LNCAP (cell line): ENCODE measurements at regions not wholly inside any gene's neighbourhood (a gene's known extent, or its start where the extent isn't known, plus 50 kb on each side); places are given as distances from the start of the nearest gene placed in this dataset.

ENCODE experiments used
- TF ChIP-seq, protein P1 (sequence below): fragments of 450-650 bp; IDR thresholded peaks from 2 replicates; pipeline ENCODE4 v1.5.1; 2017; ENCODE audit warnings: mild to moderate bottlenecking

DNA sequence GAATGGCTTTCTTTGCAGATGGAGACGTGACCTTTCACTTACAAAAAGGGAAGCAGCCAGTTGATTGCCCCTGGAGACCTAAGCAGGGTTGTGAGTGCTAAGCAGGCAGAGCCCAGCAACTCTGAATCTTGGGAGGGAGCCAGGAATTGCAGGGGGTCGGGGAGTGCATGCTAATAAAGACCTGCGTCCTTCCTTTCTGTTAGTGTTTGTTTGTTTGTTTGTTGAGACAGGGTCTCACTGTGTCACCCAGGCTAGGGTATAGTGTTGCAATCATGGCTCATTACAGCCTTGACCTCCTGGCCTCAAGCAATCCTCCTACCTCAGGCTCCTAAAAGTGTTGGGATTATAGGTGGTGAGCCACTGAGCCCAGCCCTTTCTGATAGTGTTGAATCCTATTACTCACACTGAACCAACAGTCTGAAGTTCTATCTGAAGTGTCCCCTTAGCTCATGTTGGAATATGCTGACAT, 137.4 kb downstream of the CEP135 start:
- TF ChIP-seq, protein P1, sequence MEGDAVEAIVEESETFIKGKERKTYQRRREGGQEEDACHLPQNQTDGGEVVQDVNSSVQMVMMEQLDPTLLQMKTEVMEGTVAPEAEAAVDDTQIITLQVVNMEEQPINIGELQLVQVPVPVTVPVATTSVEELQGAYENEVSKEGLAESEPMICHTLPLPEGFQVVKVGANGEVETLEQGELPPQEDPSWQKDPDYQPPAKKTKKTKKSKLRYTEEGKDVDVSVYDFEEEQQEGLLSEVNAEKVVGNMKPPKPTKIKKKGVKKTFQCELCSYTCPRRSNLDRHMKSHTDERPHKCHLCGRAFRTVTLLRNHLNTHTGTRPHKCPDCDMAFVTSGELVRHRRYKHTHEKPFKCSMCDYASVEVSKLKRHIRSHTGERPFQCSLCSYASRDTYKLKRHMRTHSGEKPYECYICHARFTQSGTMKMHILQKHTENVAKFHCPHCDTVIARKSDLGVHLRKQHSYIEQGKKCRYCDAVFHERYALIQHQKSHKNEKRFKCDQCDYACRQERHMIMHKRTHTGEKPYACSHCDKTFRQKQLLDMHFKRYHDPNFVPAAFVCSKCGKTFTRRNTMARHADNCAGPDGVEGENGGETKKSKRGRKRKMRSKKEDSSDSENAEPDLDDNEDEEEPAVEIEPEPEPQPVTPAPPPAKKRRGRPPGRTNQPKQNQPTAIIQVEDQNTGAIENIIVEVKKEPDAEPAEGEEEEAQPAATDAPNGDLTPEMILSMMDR, result no peak

DNA sequence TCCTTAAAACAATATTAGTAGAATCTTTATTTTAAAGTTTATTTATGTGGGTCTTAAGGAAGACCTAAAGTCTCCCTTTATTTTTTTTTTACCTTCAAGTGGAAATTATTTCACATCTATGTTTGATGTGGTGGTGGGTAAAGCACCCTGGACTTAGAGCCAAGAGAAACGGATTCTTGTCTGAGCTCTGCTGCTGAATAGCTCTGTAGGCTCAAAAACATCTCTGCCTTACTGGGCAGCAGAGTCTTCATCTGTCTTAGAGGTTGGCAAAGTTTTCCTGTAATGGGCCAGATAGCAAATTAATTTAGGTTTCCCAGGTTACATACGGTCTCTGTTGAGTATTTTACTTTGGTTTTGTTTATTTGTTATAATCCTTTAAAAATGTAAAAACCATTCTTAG, 136.5 kb downstream of the CEP135 start:
- TF ChIP-seq, protein P1, result no peak

DNA sequence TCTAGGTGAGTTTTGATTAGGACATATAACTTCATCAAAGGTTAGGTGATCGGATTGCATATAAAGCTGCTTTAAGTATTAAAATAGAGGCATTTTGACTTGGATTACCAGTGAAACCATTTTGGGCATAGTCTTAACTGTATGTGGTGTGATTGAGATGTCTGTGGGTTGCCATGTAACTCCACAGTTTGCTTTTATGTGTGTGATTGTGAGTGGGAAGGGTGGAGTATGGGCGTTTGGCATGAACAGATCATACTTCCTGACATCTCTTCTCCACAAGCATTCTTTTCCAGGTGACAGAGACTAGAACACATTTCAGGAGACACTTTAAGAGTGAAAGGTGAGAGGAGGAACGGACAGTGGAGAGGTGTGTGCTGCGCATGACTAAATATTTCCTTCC, 136.1 kb downstream of the CEP135 start:
- TF ChIP-seq, protein P1, result no peak
